HEK293 (cell line): ENCODE measurements at regions not wholly inside any gene's neighbourhood (a gene's known extent, or its start where the extent isn't known, plus 50 kb on each side); places are given as distances from the start of the nearest gene placed in this dataset.
"Not testable (repeated sequence)": the region's sequence is repeated elsewhere in the genome, so short reads cannot be mapped to it uniquely, and the experiment has no call there.

Source experiments
- CTCF ChIA-PET: fragments of 350-600 bp; formaldehyde crosslinking; extraction: SDS; loops from one replicate; lab custom pipeline; 2021; ENCODE audit warnings: antibody characterized with exemption; lab: Yijun Ruan, JAX
- POLR2A ChIA-PET: fragments of 300-600 bp; formaldehyde crosslinking; extraction: SDS; loops from one replicate; lab custom pipeline; 2020; ENCODE audit warnings: antibody characterized with exemption, inconsistent platforms; lab: Yijun Ruan, JAX
- H3K27ac ChIP-seq: fragments of 200-500 bp; sonication (Bioruptor generic); 2 replicates; pipeline ENCODE4 v1.5.1; 2014; ENCODE audit warnings: low read depth, low read length, control low read depth, inconsistent platforms; ENCODE audit errors: extremely low read depth
- H3K36me3 ChIP-seq, 2 experiments: fragments of 200-500 bp in 1 of 2; sonication (Bioruptor generic) in 1 of 2; 1 replicate in 1 of 2; 2 replicates in 1 of 2; pipeline ENCODE4 v1.5.1; 2014 to 2017; ENCODE audit warnings: inconsistent platforms in 2 of 2, low read length in 2 of 2; ENCODE audit not compliant: control insufficient read depth in 2 of 2, insufficient read depth in 1 of 2
- H3K4me1 ChIP-seq: fragments of 200-500 bp; sonication (Bioruptor generic); 2 replicates; pipeline ENCODE4 v1.5.1; 2014; ENCODE audit warnings: mild to moderate bottlenecking, low read length, inconsistent platforms; ENCODE audit not compliant: control insufficient read depth, insufficient read depth
- H3K4me3 ChIP-seq: 2 replicates; pipeline ENCODE4 v1.5.1; 2011; ENCODE audit warnings: low read depth, mild to moderate bottlenecking, control low read depth, low read length, moderate library complexity
- H3K9me3 ChIP-seq: fragments of 200-500 bp; sonication (Bioruptor generic); 2 replicates; pipeline ENCODE4 v1.5.1; 2014; ENCODE audit warnings: low read depth, low read length, inconsistent platforms; ENCODE audit not compliant: control insufficient read depth, insufficient read depth
- GFI1B ChIP-seq: fragments of 450-650 bp; formaldehyde crosslinking; IDR thresholded peaks from 2 replicates; pipeline ENCODE4 v1.5.1; 2016; ENCODE audit warnings: missing biosample characterization, missing genetic modification characterization
- SCRT1 ChIP-seq: fragments of 450-650 bp; formaldehyde crosslinking; IDR thresholded peaks from 2 replicates; pipeline ENCODE4 v1.5.1; 2016; ENCODE audit warnings: missing biosample characterization, missing genetic modification characterization, borderline replicate concordance
- SCRT2 ChIP-seq: fragments of 450-650 bp; formaldehyde crosslinking; IDR thresholded peaks from 2 replicates; pipeline ENCODE4 v1.5.1; 2016; ENCODE audit warnings: missing biosample characterization, missing genetic modification characterization
- SETDB1 ChIP-seq: IDR thresholded peaks from one replicate; pipeline ENCODE4 v1.6.1; 2017; ENCODE audit warnings: mild to moderate bottlenecking, low read length, moderate library complexity, mixed read lengths; ENCODE audit not compliant: insufficient read length
- ZBTB20 ChIP-seq: fragments of 450-650 bp; formaldehyde crosslinking; IDR thresholded peaks from 2 replicates; pipeline ENCODE4 v1.5.1; 2016; ENCODE audit warnings: missing biosample characterization, missing genetic modification characterization
- ZFP37 ChIP-seq: fragments of 450-650 bp; formaldehyde crosslinking; IDR thresholded peaks from 2 replicates; pipeline ENCODE4 v1.5.1; 2016; ENCODE audit warnings: missing biosample characterization, missing genetic modification characterization
- ZNF133 ChIP-seq: fragments of 450-650 bp; formaldehyde crosslinking; IDR thresholded peaks from 2 replicates; pipeline ENCODE4 v1.5.1; 2016; ENCODE audit warnings: missing biosample characterization, missing genetic modification characterization
- ZNF16 ChIP-seq: fragments of 450-650 bp; formaldehyde crosslinking; IDR thresholded peaks from 2 replicates; pipeline ENCODE4 v1.5.1; 2016; ENCODE audit warnings: low read depth, missing biosample characterization, missing genetic modification characterization
- ZNF174 ChIP-seq: fragments of 450-650 bp; formaldehyde crosslinking; IDR thresholded peaks from 2 replicates; pipeline ENCODE4 v1.5.0; 2017; ENCODE audit warnings: missing biosample characterization, mild to moderate bottlenecking, missing genetic modification characterization
- ZNF202 ChIP-seq: fragments of 450-650 bp; formaldehyde crosslinking; IDR thresholded peaks from 2 replicates; pipeline ENCODE4 v1.5.1; 2016; ENCODE audit warnings: missing biosample characterization, missing genetic modification characterization, borderline replicate concordance
- ZNF302 ChIP-seq: fragments of 450-650 bp; formaldehyde crosslinking; IDR thresholded peaks from 2 replicates; pipeline ENCODE4 v1.5.1; 2016; ENCODE audit warnings: missing biosample characterization, missing genetic modification characterization, low read depth
- ZNF660 ChIP-seq: fragments of 450-650 bp; IDR thresholded peaks from 2 replicates; pipeline ENCODE4 v1.5.1; 2018; ENCODE audit warnings: missing biosample characterization, mild to moderate bottlenecking, missing genetic modification characterization
- ZNF76 ChIP-seq: fragments of 450-650 bp; formaldehyde crosslinking; IDR thresholded peaks from 2 replicates; pipeline ENCODE4; 2016; ENCODE audit warnings: low read depth, missing biosample characterization, missing genetic modification characterization, borderline replicate concordance
- ZNF777 ChIP-seq: fragments of 450-650 bp; formaldehyde crosslinking; IDR thresholded peaks from 2 replicates; pipeline ENCODE4 v1.5.1; 2017; ENCODE audit warnings: missing biosample characterization, missing genetic modification characterization, borderline replicate concordance
- TF ChIP-seq, protein P1 (sequence below): fragments of 450-650 bp; IDR thresholded peaks from 2 replicates; pipeline ENCODE4 v1.5.1; 2018; ENCODE audit warnings: missing biosample characterization, missing genetic modification characterization
- TF ChIP-seq, protein P2 (sequence below): fragments of 450-650 bp; formaldehyde crosslinking; IDR thresholded peaks from 2 replicates; pipeline ENCODE4 v1.5.1; 2017; ENCODE audit warnings: missing biosample characterization, missing genetic modification characterization

DNA sequence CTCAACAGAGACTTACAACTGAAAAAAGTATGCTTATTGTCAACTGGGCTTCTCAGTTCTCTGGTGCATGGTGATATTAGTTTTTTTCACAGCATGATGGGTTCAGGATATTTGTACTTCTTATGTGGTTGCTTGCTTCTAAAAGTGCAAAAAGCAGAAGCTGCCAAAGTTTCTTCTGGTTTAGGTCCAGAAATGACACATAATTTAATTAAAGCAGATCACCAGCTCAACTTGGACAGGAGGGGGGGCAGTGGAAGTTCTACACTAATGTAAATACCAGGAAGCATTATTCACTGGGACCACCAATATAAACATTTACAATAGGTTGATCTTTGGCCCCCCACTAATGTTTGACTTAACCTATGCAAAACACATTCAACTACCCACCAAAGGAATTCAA, 354.8 kb upstream of the BRINP3 start:
- ChIA-PET POLR2A (no interaction called here), CTCF (interaction anchor here (0.5 kb wide), 1 partner anchor 30 kb away, joined by 4 read pairs; no protein-coding TSS in a partner anchor)
- H3K4me3 ChIP-seq: no peak overlapping the region
- TF ChIP-seq SETDB1: no peak
- no peak for TF ChIP-seq ZNF174 (tag by site-specific recombination)
- TF ChIP-seq, protein P1, sequence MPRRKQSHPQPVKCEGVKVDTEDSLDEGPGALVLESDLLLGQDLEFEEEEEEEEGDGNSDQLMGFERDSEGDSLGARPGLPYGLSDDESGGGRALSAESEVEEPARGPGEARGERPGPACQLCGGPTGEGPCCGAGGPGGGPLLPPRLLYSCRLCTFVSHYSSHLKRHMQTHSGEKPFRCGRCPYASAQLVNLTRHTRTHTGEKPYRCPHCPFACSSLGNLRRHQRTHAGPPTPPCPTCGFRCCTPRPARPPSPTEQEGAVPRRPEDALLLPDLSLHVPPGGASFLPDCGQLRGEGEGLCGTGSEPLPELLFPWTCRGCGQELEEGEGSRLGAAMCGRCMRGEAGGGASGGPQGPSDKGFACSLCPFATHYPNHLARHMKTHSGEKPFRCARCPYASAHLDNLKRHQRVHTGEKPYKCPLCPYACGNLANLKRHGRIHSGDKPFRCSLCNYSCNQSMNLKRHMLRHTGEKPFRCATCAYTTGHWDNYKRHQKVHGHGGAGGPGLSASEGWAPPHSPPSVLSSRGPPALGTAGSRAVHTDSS (tag by site-specific recombination): no peak
- TF ChIP-seq, protein P2, sequence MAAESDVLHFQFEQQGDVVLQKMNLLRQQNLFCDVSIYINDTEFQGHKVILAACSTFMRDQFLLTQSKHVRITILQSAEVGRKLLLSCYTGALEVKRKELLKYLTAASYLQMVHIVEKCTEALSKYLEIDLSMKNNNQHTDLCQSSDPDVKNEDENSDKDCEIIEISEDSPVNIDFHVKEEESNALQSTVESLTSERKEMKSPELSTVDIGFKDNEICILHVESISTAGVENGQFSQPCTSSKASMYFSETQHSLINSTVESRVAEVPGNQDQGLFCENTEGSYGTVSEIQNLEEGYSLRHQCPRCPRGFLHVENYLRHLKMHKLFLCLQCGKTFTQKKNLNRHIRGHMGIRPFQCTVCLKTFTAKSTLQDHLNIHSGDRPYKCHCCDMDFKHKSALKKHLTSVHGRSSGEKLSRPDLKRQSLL: no peak
- TF ChIP-seq ZNF660 (tag by site-specific recombination): no peak
- TF ChIP-seq ZNF202 (tag by site-specific recombination): no peak
- TF ChIP-seq ZFP37 (tag by site-specific recombination): no peak
- no peak for TF ChIP-seq GFI1B (tag by site-specific recombination)
- no peak for TF ChIP-seq ZNF76
- TF ChIP-seq ZNF302 (tag by site-specific recombination): no peak
- TF ChIP-seq SCRT1 (tag by site-specific recombination): no peak
- no peaks in the 10 kb centered on the region for H3K4me1 ChIP-seq
- no peaks in the 10 kb centered on the region for H3K9me3 ChIP-seq
- H3K27ac ChIP-seq: no peak overlapping the region
- H3K36me3 ChIP-seq: no peaks in the 10 kb centered on the region

DNA sequence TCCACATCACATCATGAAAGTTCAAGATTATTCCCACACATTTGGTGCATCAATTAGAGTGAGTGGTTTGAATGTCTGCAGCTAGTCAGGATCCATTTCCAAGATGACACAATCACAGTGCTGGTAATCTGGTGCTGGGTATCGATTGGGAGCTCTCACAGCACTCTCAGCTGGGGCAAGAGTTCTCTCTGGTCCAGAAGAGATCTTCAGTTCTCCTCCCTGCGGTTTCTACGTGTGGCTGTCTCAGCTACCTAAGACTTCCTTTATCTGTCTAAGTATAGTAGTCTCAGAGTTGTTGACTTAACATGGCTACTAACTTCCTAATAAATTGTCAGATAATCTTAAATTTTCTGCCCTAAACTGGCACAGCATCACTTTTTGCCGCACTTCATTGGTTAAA, 358.0 kb upstream of the BRINP3 start:
- CTCF ChIA-PET: no interaction called here

DNA sequence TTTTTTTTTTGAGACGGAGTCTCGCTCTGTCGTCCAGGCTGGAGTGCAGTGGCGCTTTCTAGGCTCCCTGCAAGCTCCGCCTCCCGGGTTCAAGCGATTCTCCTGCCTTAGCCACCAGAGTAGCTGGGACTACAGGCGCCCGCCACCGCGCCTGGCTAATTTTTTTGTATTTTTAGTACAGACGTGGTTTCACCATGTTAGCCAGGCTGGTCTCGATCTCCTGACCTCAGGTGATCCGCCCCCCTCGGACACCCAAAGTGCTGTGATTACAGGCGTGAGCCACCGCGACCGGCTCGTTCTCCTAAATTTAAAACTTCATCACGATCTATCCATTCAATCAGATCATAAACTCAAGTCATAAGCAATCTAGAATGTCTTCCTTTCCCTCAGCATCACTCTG, 359.5 kb upstream of the BRINP3 start:
- H3K9me3 ChIP-seq, H3K4me1 ChIP-seq, H3K4me3 ChIP-seq, H3K36me3 ChIP-seq, CTCF ChIA-PET, H3K27ac ChIP-seq: not testable (repeated sequence)
- POLR2A ChIA-PET: interaction anchor here (0.7 kb wide), 1 partner anchor 48 kb away, joined by 5 read pairs; no protein-coding TSS in a partner anchor

More for the DNA sequence above, 358.0 kb upstream of the BRINP3 start:
- Histone ChIP-seq H3K36me3 (no peaks in the 10 kb centered on the region), H3K9me3 (no peaks in the 10 kb centered on the region), H3K27ac (no peak overlapping the region), H3K4me3 (no peak overlapping the region), H3K4me1 (no peaks in the 10 kb centered on the region)
- no peak for TF ChIP-seq ZNF777 (tag by site-specific recombination)
- no peak for TF ChIP-seq ZNF133
- TF ChIP-seq, protein P1 (tag by site-specific recombination): no peak
- POLR2A ChIA-PET: no interaction called here

DNA sequence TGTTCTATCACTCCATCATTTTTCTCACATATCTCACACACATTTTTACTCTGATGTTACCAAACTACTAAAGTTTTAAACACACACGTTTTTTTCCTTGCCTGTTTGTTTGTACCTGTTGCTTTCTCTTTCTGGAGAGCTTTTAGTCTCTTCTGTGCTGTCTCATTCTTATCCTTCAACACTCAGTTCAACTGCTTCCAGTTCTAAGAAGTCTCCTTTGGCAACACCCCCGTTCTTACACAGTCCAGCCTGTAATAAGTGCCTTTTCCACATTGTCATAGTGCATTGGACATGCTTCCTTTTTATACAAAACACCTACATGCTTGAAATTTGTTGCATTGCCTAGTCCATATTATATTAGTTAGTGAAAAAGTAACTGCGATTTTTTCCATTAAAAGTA, 360.2 kb upstream of the BRINP3 start:
- CTCF ChIA-PET: no interaction called here
- TF ChIP-seq ZBTB20 (tag by site-specific recombination) (no peak), SCRT2 (tag by site-specific recombination) (0 out of 2 replicates have a peak, but pooled peaks have one; percentile 24), ZNF16 (tag by site-specific recombination) (no peak)
- Histone ChIP-seq H3K4me3 (no peak overlapping the region), H3K36me3 (no peaks in the 10 kb centered on the region), H3K27ac (no peak overlapping the region), H3K4me1 (no peaks in the 10 kb centered on the region), H3K9me3 (no peaks in the 10 kb centered on the region)
- POLR2A ChIA-PET: no interaction called here
